Naive thymus-derived CD4-positive, alpha-beta T cell (primary cell): ENCODE measurements at regions not wholly inside any gene's neighbourhood (a gene's known extent, or its start where the extent isn't known, plus 50 kb on each side); places are given as distances from the start of the nearest gene placed in this dataset.

Source experiments
- ATAC-seq: fragments of 150-1000 bp; cut with Tn5 transposase; 2 replicates; pipeline ENCODE4 v1.10.0; 2021; ENCODE audit warnings: mild to moderate bottlenecking, moderate library complexity
- CTCF ChIA-PET: fragments of 350-600 bp; sonication (Branson Sonifier 250); formaldehyde crosslinking; loops from one replicate; lab custom pipeline; 2021; ENCODE audit warnings: antibody characterized with exemption; lab: Charles Lee
- POLR2A ChIA-PET: fragments of 350-600 bp; sonication (Branson Sonifier 250); formaldehyde crosslinking; loops from one replicate; lab custom pipeline; 2021; ENCODE audit warnings: antibody characterized with exemption, inconsistent platforms; lab: Charles Lee
- DNase-seq, 9 donors: peaks; one replicate each; pipeline versions ENCODE4 v3.0.0 to v3.0.0-alpha.2; 2020 to 2022; ENCODE audit warnings: mixed read lengths in 1 of 9
- H3K27ac ChIP-seq: one replicate; pipeline ENCODE4 v1.7.0; 2013; ENCODE audit warnings: mild to moderate bottlenecking, low read depth, low read length, moderate library complexity
- H3K27me3 ChIP-seq, 2 donors: one replicate each; pipeline ENCODE4 v1.7.0; 2013; ENCODE audit warnings: low read length in 2 of 2, mild to moderate bottlenecking in 2 of 2, moderate library complexity in 2 of 2; ENCODE audit not compliant: control insufficient read depth in 2 of 2, insufficient read depth in 2 of 2
- H3K36me3 ChIP-seq, 3 experiments: 1 replicate in 2 of 3; 2 replicates in 1 of 3; pipeline ENCODE4 v1.7.0; 2013; ENCODE audit warnings: low read length in 3 of 3, mild to moderate bottlenecking in 3 of 3, moderate library complexity in 1 of 3; ENCODE audit not compliant: insufficient read depth in 3 of 3, control insufficient read depth in 2 of 3
- H3K4me1 ChIP-seq, 2 donors: one replicate each; pipeline ENCODE4 v1.7.0; 2013; ENCODE audit warnings: low read length in 2 of 2, mild to moderate bottlenecking in 2 of 2, moderate library complexity in 1 of 2; ENCODE audit not compliant: control insufficient read depth in 2 of 2, insufficient read depth in 2 of 2
- H3K4me3 ChIP-seq: 2 replicates; pipeline ENCODE4 v1.7.0; 2013; ENCODE audit warnings: mild to moderate bottlenecking, low read length
- H3K9me3 ChIP-seq, 3 experiments: 1 replicate in 2 of 3; 2 replicates in 1 of 3; pipeline ENCODE4 v1.7.0; 2013; ENCODE audit warnings: low read length in 3 of 3; ENCODE audit not compliant: control insufficient read depth in 2 of 3
- H3K27ac Mint-ChIP-seq, 9 donors: one replicate each; pipeline ENCODE4 v1.8.0; 2020 to 2022; ENCODE audit warnings: mixed read lengths in 9 of 9, mild to moderate bottlenecking in 8 of 9, moderate library complexity in 5 of 9, inconsistent platforms in 2 of 9
- H3K27me3 Mint-ChIP-seq, 5 donors: one replicate each; pipeline ENCODE4 v1.8.0; 2021 to 2022; ENCODE audit warnings: mixed read lengths in 5 of 5, mild to moderate bottlenecking in 1 of 5
- H3K36me3 Mint-ChIP-seq, 5 donors: one replicate each; pipeline ENCODE4 v1.8.0; 2020 to 2022; ENCODE audit warnings: mixed read lengths in 5 of 5, mild to moderate bottlenecking in 3 of 5, inconsistent platforms in 1 of 5
- H3K4me1 Mint-ChIP-seq, 7 donors: one replicate each; pipeline ENCODE4 v1.8.0; 2020 to 2022; ENCODE audit warnings: mixed read lengths in 7 of 7, mild to moderate bottlenecking in 3 of 7, inconsistent platforms in 1 of 7
- H3K4me3 Mint-ChIP-seq, 10 donors: one replicate each; pipeline ENCODE4 v1.8.0; 2020 to 2022; ENCODE audit warnings: mild to moderate bottlenecking in 10 of 10, mixed read lengths in 10 of 10, moderate library complexity in 6 of 10, inconsistent platforms in 2 of 10
- H3K9me3 Mint-ChIP-seq, 11 donors: one replicate each; pipeline ENCODE4 v1.8.0; 2020 to 2022; ENCODE audit warnings: mixed read lengths in 11 of 11, mild to moderate bottlenecking in 4 of 11, inconsistent platforms in 1 of 11, moderate library complexity in 1 of 11
- intact Hi-C, 2 donors: fragments of 100-400 bp; cut with micrococcal nuclease; formaldehyde crosslinking; loops; one replicate each; pipeline ENCODE4 v1.15.1; 2023

DNA sequence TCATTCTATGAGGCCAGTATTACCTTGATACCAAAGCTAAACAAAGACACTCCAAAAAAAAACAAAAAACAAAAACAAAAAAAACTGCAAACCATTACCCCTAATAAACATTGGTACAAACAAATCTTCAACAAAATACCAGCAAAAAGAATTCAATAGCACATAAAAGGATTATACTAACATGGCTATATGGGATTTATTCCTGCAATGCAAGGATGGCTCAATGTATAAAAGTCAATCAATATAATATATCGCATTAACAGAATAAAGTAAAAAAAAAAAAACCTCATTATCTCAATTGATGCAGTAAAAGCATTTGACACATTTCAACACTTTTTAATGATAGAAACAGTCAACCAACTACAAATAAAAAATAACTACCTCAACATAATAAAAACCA is 233.3 kb upstream of the NFE2L3 start:
- Mint-ChIP-seq H3K27ac (no peak overlapping the region), H3K9me3 (peaks cover 3 to 25% (median 14%) of the 10 kb centered on the region in 11 donors), H3K4me3 (no peak overlapping the region)

DNA sequence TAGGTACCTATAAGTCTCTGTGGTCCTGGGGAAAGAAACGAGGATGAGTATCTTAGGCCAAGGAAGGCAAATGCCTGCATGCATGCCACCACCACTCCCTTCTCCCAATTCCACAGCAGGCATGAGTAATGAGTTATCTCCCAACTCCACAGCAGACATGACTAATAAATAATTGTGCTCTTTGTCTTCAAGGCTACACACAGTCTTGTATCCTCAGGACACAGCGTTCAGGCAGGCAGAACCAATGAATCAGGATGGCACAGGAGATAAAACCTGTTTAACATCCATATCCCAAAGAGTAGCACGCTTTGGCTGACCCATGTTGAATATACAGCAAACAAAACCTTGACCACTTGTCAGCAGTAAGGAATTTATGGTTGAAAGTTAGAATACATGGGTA is 229.7 kb upstream of the NFE2L3 start:
- ATAC-seq: no peak
- Histone ChIP-seq H3K9me3 (peaks cover 0 to 8% (median 0%) of the 10 kb centered on the region in 3 experiments), H3K4me3 (no peak overlapping the region), H3K36me3 (no peaks in the 10 kb centered on the region), H3K27ac (no peak overlapping the region), H3K4me1 (no peaks in the 10 kb centered on the region), H3K27me3 (no peaks in the 10 kb centered on the region)
- intact Hi-C loops: no loop called here
- Mint-ChIP-seq H3K9me3 (peaks cover 3 to 27% (median 14%) of the 10 kb centered on the region in 11 donors), H3K4me3 (no peak overlapping the region), H3K36me3 (peaks cover 0 to 9% (median 0%) of the 10 kb centered on the region in 5 donors), H3K27me3 (peaks cover 24 to 47% (median 29%) of the 10 kb centered on the region in 5 donors), H3K27ac (no peak overlapping the region), H3K4me1 (no peaks in the 10 kb centered on the region)
- no peak for DNase-seq
- ChIA-PET POLR2A (no interaction called here), CTCF (no interaction called here)

More for the DNA sequence above, 233.3 kb upstream of the NFE2L3 start:
- Mint-ChIP-seq H3K4me1 (no peaks in the 10 kb centered on the region), H3K27me3 (peaks cover 17 to 53% (median 34%) of the 10 kb centered on the region in 5 donors), H3K36me3 (peaks cover 0 to 9% (median 0%) of the 10 kb centered on the region in 5 donors)
- no peak overlapping the region for H3K4me3 ChIP-seq
- ATAC-seq: no peak
- no peaks in the 10 kb centered on the region for H3K27me3 ChIP-seq
- H3K4me1 ChIP-seq: no peaks in the 10 kb centered on the region
- CTCF ChIA-PET: interaction anchor here (0.6 to 0.7 kb wide), 2 partner anchors 10 to 14 kb away, joined by 3 to 7 read pairs; no protein-coding TSS in a partner anchor
- intact Hi-C loops: no loop called here
- DNase-seq: no peak
- no peak overlapping the region for H3K27ac ChIP-seq
- peaks cover 0 to 8% (median 0%) of the 10 kb centered on the region in 3 experiments for H3K9me3 ChIP-seq
- POLR2A ChIA-PET: no interaction called here
- H3K36me3 ChIP-seq: no peaks in the 10 kb centered on the region

DNA sequence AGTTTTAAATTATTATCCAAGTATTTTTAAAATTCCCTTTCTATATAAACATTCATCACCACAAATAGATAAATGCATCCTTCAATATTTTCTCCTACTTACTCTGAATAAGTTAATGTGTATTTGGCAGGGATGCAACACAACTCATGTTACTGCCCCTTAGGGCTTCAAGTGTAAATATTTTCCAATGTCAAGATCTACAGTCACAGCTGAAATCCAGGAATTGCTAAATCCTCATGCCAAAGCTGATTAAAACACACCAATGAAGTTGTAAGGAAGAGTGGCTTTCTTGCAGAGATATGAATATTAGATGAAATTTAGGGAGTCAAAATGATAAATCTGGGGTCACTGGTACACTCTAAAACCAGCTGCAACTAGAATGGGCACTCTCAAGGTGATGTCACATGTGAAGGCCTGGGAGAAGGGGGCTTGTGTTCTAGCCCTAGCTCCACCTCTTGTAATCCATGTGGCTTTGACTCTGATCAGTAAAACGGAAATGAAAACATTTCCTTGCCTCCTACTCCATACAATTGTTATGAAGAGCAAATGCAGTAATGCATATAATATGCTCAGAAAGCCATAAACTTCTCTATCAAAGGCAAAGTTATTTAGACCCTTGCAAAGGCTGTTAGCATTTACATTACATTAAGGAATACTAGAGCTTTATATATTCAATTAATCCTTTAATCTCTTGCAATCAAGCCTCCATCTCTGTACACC is 228.1 kb upstream of the NFE2L3 start:
- POLR2A ChIA-PET: no interaction called here
- Mint-ChIP-seq H3K4me3 (no peak overlapping the region), H3K4me1 (no peaks in the 10 kb centered on the region), H3K36me3 (peaks cover 0 to 5% (median 0%) of the 10 kb centered on the region in 5 donors), H3K9me3 (peaks cover 0 to 20% (median 5%) of the 10 kb centered on the region in 11 donors), H3K27ac (no peak overlapping the region), H3K27me3 (peaks cover 28 to 41% (median 36%) of the 10 kb centered on the region in 5 donors)
- no peak for DNase-seq
- H3K4me1 ChIP-seq: no peaks in the 10 kb centered on the region
- H3K4me3 ChIP-seq: no peak overlapping the region
- ATAC-seq: no peak
- no peak overlapping the region for H3K27ac ChIP-seq
- H3K9me3 ChIP-seq: peaks cover 0 to 2% (median 0%) of the 10 kb centered on the region in 3 experiments
- peaks cover 0 to 3% of the 10 kb centered on the region in 2 donors for H3K27me3 ChIP-seq
- H3K36me3 ChIP-seq: no peaks in the 10 kb centered on the region
- CTCF ChIA-PET: no interaction called here
- intact Hi-C loops: no loop called here

DNA sequence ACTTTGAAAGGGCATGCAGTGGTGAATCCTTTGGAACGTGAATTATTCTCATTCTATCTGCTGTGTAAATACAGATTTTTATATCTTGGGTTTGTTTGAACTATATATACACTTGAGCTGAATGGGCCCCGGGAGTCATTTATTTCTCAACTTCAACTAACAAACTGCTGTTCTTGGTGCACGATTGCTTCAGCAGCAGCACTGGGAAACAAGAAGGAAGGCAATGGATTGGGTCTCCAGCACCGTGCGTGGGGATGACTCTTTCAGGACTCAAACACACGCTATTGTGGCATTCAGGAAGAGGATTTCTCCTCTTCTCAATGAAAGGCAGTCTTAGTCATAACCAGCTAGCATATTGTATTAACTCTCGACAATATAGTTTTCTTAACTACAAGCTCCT is 226.0 kb upstream of the NFE2L3 start:
- peaks cover 0 to 15% (median 3%) of the 10 kb centered on the region in 11 donors for H3K9me3 Mint-ChIP-seq
- H3K4me3 Mint-ChIP-seq: no peak overlapping the region
- CTCF ChIA-PET: no interaction called here
- Histone ChIP-seq H3K4me3 (no peak overlapping the region), H3K27ac (no peak overlapping the region), H3K4me1 (no peaks in the 10 kb centered on the region), H3K27me3 (peaks cover 0 to 3% of the 10 kb centered on the region in 2 donors), H3K9me3 (no peaks in the 10 kb centered on the region), H3K36me3 (no peaks in the 10 kb centered on the region)
- intact Hi-C loops: no loop called here
- DNase-seq: no peak
- H3K27me3 Mint-ChIP-seq: peaks cover 35 to 44% (median 41%) of the 10 kb centered on the region in 5 donors
- H3K27ac Mint-ChIP-seq: no peak overlapping the region
- no peaks in the 10 kb centered on the region for H3K36me3 Mint-ChIP-seq
- ATAC-seq: no peak
- POLR2A ChIA-PET: no interaction called here
- no peaks in the 10 kb centered on the region for H3K4me1 Mint-ChIP-seq

DNA sequence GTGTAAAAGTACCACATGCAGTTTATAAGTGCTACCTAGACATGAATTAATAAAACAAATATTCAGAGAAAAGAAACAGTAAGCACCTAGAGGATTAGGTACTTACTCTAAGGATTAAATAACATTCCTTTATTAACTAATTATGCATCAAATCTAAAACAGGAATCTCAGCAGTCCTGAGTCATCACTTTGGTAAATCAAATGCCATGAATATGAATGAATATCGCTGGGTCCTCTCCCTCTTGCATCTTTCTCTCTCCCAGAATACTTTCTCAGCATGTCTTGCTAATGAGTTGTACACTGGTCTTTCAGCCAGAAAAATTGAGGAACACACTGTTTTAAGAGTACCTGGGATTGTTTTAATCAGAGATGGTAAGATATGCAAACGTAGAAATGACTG is 225.5 kb upstream of the NFE2L3 start:
- ATAC-seq: no peak
- no peak overlapping the region for H3K4me3 Mint-ChIP-seq

DNA sequence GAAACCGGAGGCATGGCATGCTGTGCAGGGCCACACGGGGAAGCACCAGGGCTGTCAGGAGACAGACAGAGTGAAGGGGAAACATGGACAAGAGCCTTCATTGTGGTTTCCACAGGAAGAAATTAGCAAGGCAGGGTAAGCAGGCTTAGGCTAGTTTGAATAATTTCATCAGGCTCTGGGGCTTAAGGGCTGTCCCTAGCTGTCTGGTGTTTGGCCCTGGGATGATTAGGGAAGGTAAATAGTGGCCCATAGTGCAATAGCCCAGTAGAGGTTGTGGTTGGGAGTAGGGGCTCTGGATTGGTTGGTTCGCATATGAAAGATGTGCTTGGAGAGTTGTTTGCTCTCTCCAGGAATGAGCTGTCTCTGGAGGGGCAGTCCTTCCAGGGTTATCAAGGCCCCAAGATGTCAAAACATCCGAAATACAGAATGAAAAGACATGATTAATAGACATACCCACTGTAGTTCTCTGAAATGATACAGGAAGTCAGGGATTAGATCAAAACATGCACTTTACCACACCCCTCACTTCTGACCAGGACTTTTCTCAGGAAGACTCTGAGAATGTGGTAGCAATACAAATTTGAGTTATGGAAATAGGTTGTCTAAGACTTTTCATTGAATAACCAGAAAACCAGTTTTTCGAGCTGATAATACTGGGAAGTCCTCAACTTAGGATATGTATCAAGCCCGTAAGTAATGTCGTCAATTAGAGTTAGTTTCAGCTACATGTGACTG is 224.9 kb upstream of the NFE2L3 start:
- no peak for ATAC-seq
- Mint-ChIP-seq H3K27ac (no peak overlapping the region), H3K36me3 (no peaks in the 10 kb centered on the region), H3K4me3 (no peak overlapping the region), H3K4me1 (no peaks in the 10 kb centered on the region), H3K27me3 (peaks cover 31 to 39% (median 34%) of the 10 kb centered on the region in 5 donors), H3K9me3 (peaks cover 0 to 15% (median 3%) of the 10 kb centered on the region in 11 donors)
- intact Hi-C loops: no loop called here
- ChIA-PET CTCF (no interaction called here), POLR2A (interaction anchor here (0.7 kb wide), 1 partner anchor 462 kb away, joined by 4 read pairs; no protein-coding TSS in a partner anchor)
- Histone ChIP-seq H3K4me3 (no peak overlapping the region), H3K27me3 (peaks cover 0 to 3% of the 10 kb centered on the region in 2 donors), H3K4me1 (no peaks in the 10 kb centered on the region), H3K36me3 (no peaks in the 10 kb centered on the region), H3K9me3 (no peaks in the 10 kb centered on the region), H3K27ac (no peak overlapping the region)
- no peak for DNase-seq

More for the DNA sequence above, 225.5 kb upstream of the NFE2L3 start:
- Histone ChIP-seq H3K9me3 (no peaks in the 10 kb centered on the region), H3K27me3 (peaks cover 0 to 3% of the 10 kb centered on the region in 2 donors), H3K27ac (no peak overlapping the region), H3K4me3 (no peak overlapping the region), H3K4me1 (no peaks in the 10 kb centered on the region), H3K36me3 (no peaks in the 10 kb centered on the region)
- ChIA-PET CTCF (no interaction called here), POLR2A (no interaction called here)
- Mint-ChIP-seq H3K27ac (no peak overlapping the region), H3K36me3 (no peaks in the 10 kb centered on the region), H3K27me3 (peaks cover 33 to 44% (median 38%) of the 10 kb centered on the region in 5 donors), H3K9me3 (peaks cover 0 to 15% (median 3%) of the 10 kb centered on the region in 11 donors), H3K4me1 (no peaks in the 10 kb centered on the region)
- intact Hi-C loops: no loop called here
- DNase-seq: no peak
